IMR-90 (cell line): ENCODE measurements at regions not wholly inside any gene's neighbourhood (a gene's known extent, or its start where the extent isn't known, plus 50 kb on each side); places are given as distances from the start of the nearest gene placed in this dataset.

Experiments
- ATAC-seq: fragments of 200-7000 bp; cut with Tn5 transposase; 2 replicates; pipeline ENCODE4 v1.9.1; 2020; ENCODE audit warnings: low read depth, mild to moderate bottlenecking, moderate library complexity
- BruUV-seq: library from RNA; stranded (reverse); fragments of 400-500 nt; replicated peaks from 2 replicates; lab custom pipeline; 2021; lab: Mats Ljungman, UMichigan
- CTCF ChIA-PET: fragments of 300-600 bp; formaldehyde crosslinking; extraction: SDS; loops from one replicate; lab custom pipeline; 2021; ENCODE audit warnings: antibody characterized with exemption; lab: Yijun Ruan, JAX
- POLR2A ChIA-PET: fragments of 300-600 bp; sonication (Branson Sonifier 250); formaldehyde crosslinking; loops from one replicate; lab custom pipeline; 2022; ENCODE audit warnings: antibody characterized with exemption; ENCODE audit not compliant: unreplicated experiment; lab: Charles Lee
- DNase-seq: peaks from one replicate; pipeline ENCODE4 v3.0.0; 2013
- H2AFZ ChIP-seq: replicated peaks from 2 replicates; pipeline ENCODE3; 2013; ENCODE audit warnings: low read length, mild to moderate bottlenecking; ENCODE audit not compliant: poor library complexity
- H2AK5ac ChIP-seq: 2 replicates; pipeline ENCODE4 v1.6.1; 2013; ENCODE audit warnings: low read depth, low read length, inconsistent platforms
- H2AK9ac ChIP-seq: replicated peaks from 2 replicates; pipeline ENCODE3; 2013; ENCODE audit warnings: mild to moderate bottlenecking, low read depth, low read length, moderate library complexity; ENCODE audit not compliant: poor library complexity
- H2BK120ac ChIP-seq: 2 replicates; pipeline ENCODE4 v1.6.1; 2013; ENCODE audit warnings: low read depth, low read length, inconsistent platforms
- H2BK15ac ChIP-seq: 3 replicates; pipeline ENCODE4 v1.6.1; 2013; ENCODE audit warnings: low read depth, low read length, inconsistent platforms
- H2BK20ac ChIP-seq: 2 replicates; pipeline ENCODE4 v1.6.1; 2013; ENCODE audit warnings: low read depth, mild to moderate bottlenecking, inconsistent platforms, low read length, moderate library complexity
- H2BK5ac ChIP-seq: 2 replicates; pipeline ENCODE4 v1.6.1; 2013; ENCODE audit warnings: mild to moderate bottlenecking, low read depth, low read length, inconsistent platforms; ENCODE audit not compliant: poor library complexity, severe bottlenecking
- H3K14ac ChIP-seq: replicated peaks from 2 replicates; pipeline ENCODE4 v1.6.1; 2013; ENCODE audit warnings: low read depth, low read length, inconsistent platforms
- H3K18ac ChIP-seq: 2 replicates; pipeline ENCODE4 v1.6.1; 2013; ENCODE audit warnings: low read depth, low read length, control low read depth
- H3K23ac ChIP-seq: 2 replicates; pipeline ENCODE4 v1.6.1; 2013; ENCODE audit warnings: low read depth, low read length, inconsistent platforms
- H3K27ac ChIP-seq: 2 replicates; pipeline ENCODE4 v1.5.1; 2013; ENCODE audit warnings: mild to moderate bottlenecking, control low read depth, low read length; ENCODE audit not compliant: insufficient read depth
- H3K27me3 ChIP-seq: 2 replicates; pipeline ENCODE4 v1.6.1; 2013; ENCODE audit warnings: low read length; ENCODE audit not compliant: control insufficient read depth, insufficient read depth
- H3K36me3 ChIP-seq: 2 replicates; pipeline ENCODE4 v1.6.1; 2013; ENCODE audit warnings: low read length, mixed read lengths; ENCODE audit not compliant: control insufficient read depth, insufficient read depth
- H3K4ac ChIP-seq: 2 replicates; pipeline ENCODE4 v1.6.1; 2013; ENCODE audit warnings: low read depth, low read length, inconsistent platforms
- H3K4me1 ChIP-seq: 2 replicates; pipeline ENCODE4 v1.6.1; 2013; ENCODE audit warnings: low read length, mixed read lengths; ENCODE audit not compliant: control insufficient read depth, insufficient read depth
- H3K4me2 ChIP-seq: 2 replicates; pipeline ENCODE4 v1.6.1; 2013; ENCODE audit warnings: low read depth, mild to moderate bottlenecking, control low read depth, low read length, moderate library complexity
- H3K4me3 ChIP-seq: 2 replicates; pipeline ENCODE4 v1.5.1; 2013; ENCODE audit warnings: low read depth, mild to moderate bottlenecking, control low read depth, low read length, moderate library complexity; ENCODE audit not compliant: insufficient read depth
- H3K56ac ChIP-seq: 2 replicates; pipeline ENCODE4 v1.6.1; 2013; ENCODE audit warnings: low read length, inconsistent platforms; ENCODE audit not compliant: insufficient read depth; ENCODE audit errors: extremely low read depth
- H3K79me1 ChIP-seq, 2 experiments: 2 replicates each; pipeline ENCODE4 v1.6.1; 2013; ENCODE audit warnings: low read length in 2 of 2, inconsistent platforms in 1 of 2, low read depth in 1 of 2
- H3K9ac ChIP-seq: 2 replicates; pipeline ENCODE4 v1.6.1; 2013; ENCODE audit warnings: low read depth, low read length, control low read depth
- H3K9me1 ChIP-seq: 2 replicates; pipeline ENCODE4 v1.6.1; 2013; ENCODE audit warnings: low read length, inconsistent platforms; ENCODE audit not compliant: insufficient read depth
- H3K9me3 ChIP-seq: 2 replicates; pipeline ENCODE4 v1.6.1; 2013; ENCODE audit warnings: low read length; ENCODE audit not compliant: control insufficient read depth, insufficient read depth
- H4K20me1 ChIP-seq: 2 replicates; pipeline ENCODE4 v1.6.1; 2013; ENCODE audit warnings: low read length, inconsistent platforms; ENCODE audit not compliant: insufficient read depth
- H4K5ac ChIP-seq: 2 replicates; pipeline ENCODE4 v1.6.1; 2013; ENCODE audit warnings: mild to moderate bottlenecking, low read depth, low read length, control low read depth
- H4K8ac ChIP-seq, 2 experiments: 2 replicates each; pipeline ENCODE4 v1.6.1; 2013; ENCODE audit warnings: low read depth in 2 of 2, low read length in 2 of 2, control low read depth in 1 of 2, inconsistent platforms in 1 of 2
- H4K91ac ChIP-seq: 2 replicates; pipeline ENCODE4 v1.6.1; 2013; ENCODE audit warnings: low read depth, low read length, inconsistent platforms; ENCODE audit not compliant: insufficient read depth
- MAZ ChIP-seq: IDR thresholded peaks from 2 replicates; pipeline ENCODE4 v1.6.1; 2012; ENCODE audit warnings: low read depth, mild to moderate bottlenecking, low read length, improper control_type of control experiment, moderate library complexity, borderline replicate concordance
- WGBS, 2 experiments: methylation state at CpG; one replicate each; pipeline versions ENCODE4 v1.1.5 to v1.1.7; 2013; ENCODE audit warnings: missing lambda C conversion rate in 2 of 2; ENCODE audit not compliant: insufficient read length in 1 of 2; ENCODE audit errors: extremely low coverage in 2 of 2; 5-methylcytosine and 5-hydroxymethylcytosine counted together
- dilution Hi-C: fragments of 300-500 bp; cut with HindIII; formaldehyde crosslinking; loops from one replicate; pipeline ENCODE4 v1.14.3; 2018; ENCODE audit warnings: low sequenced_read_pairs; ENCODE audit not compliant: unreplicated experiment
- in situ Hi-C: fragments of 300-500 bp; cut with MboI; formaldehyde crosslinking; loops from 3 replicates; pipeline ENCODE4 v1.14.3; 2019; ENCODE audit warnings: low sequenced_read_pairs, inconsistent platforms, mixed read lengths
- intact Hi-C: fragments of 100-400 bp; cut with micrococcal nuclease; formaldehyde crosslinking; loops from 2 replicates; pipeline ENCODE4 v1.10.0; 2022

DNA sequence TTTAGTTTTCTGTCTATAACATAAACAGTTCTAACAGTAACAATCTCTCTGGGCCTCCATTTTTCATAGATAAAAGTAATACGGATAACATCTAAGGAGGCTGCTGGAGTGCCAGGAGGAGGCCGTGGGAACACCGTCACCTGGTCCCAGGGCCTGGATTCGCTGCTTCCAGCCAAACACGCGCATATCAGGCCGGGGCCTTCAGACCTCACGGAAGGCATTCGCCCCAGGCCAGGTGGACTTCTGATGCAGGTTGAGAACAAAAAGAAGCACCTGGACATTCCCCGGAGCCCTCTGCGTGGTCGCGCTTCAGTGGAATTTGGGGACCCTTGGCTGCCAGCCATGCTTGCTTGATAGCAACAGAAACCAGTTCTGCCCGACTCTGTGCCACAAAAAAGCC is 113.1 kb upstream of the GUCA2B start:
- dilution Hi-C loops (no loop called here), in situ Hi-C loops (no loop called here), intact Hi-C loops (no loop called here)
- Histone ChIP-seq H3K4ac (no peak overlapping the region), H3K23ac (no peak overlapping the region), H3K56ac (no peak overlapping the region), H3K9me1 (no peaks in the 10 kb centered on the region), H3K4me3 (no peak overlapping the region), H3K27me3 (peaks cover 7% of the 10 kb centered on the region), H2BK20ac (no peak overlapping the region), H3K79me1 (no peaks in the 10 kb centered on the region), H2AK5ac (no peak overlapping the region), H4K20me1 (no peaks in the 10 kb centered on the region), H4K91ac (no peak overlapping the region), H4K8ac (no peak overlapping the region), H3K27ac (no peak overlapping the region), H3K14ac (no peak overlapping the region), H2AFZ (no peak overlapping the region), H3K4me1 (no peaks in the 10 kb centered on the region), H3K36me3 (no peaks in the 10 kb centered on the region), H3K9ac (no peak overlapping the region), H4K5ac (no peak overlapping the region), H2BK15ac (no peak overlapping the region), H3K4me2 (no peak overlapping the region), H2BK120ac (no peak overlapping the region), H2AK9ac (no peak overlapping the region), H3K9me3 (no peaks in the 10 kb centered on the region), H2BK5ac (no peak overlapping the region), H3K18ac (no peak overlapping the region)
- CTCF ChIA-PET, result no interaction called here
- POLR2A ChIA-PET, result no interaction called here
- ATAC-seq (no peak), DNase-seq (no peak)
- TF ChIP-seq MAZ, result no peak
- WGBS, 2 experiments, result 95% methylated on average over 4 of the region's 14 CpGs; no CpG with 5 or more reads in 1 of the 2 experiments
- BruUV-seq, result no TSS peak
